ENCODE measurements at regions not wholly inside any gene's neighbourhood (a gene's known extent, or its start where the extent isn't known, plus 50 kb on each side); places are given as distances from the start of the nearest gene placed in this dataset.

DNA sequence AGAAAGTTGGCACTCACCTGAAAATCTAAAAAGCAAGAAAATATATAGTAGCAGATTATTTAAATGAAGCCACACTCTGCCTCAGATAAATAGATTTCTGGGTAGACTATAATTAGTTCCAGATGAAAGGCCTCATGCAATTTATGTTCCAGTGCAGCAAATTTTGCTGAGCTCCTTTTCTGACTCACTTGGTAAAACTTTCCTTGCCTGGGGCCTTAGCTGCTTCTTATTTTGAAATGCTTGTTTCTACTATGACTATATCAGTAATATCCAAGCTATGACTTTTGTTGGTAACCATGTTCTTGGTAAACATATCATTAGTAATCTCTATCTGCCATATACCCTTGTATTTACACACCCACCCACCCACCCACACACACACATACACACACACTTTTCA, 961.8 kb downstream of the SH3BGRL start:
- Histone ChIP-seq H2BK120ac (ENCODE audit: low read depth, low read length, poor library complexity, severe bottlenecking) (no peak overlapping the region), H3T11ph (ENCODE audit: low read length) (no peak overlapping the region), H3K79me1 (ENCODE audit: insufficient read depth, low read depth, low read length, poor library complexity, severe bottlenecking) (no peaks in the 10 kb centered on the region), H3K9me3 (ENCODE audit: control insufficient read depth, low read depth, low read length) (peaks cover 46% of the 10 kb centered on the region), H4K20me1 (ENCODE audit: control insufficient read depth, insufficient read depth, insufficient read length) (no peaks in the 10 kb centered on the region), H3K4ac (ENCODE audit: low read depth, low read length) (no peak overlapping the region), H3K27me3 (ENCODE audit: insufficient read depth, low read length) (no peaks in the 10 kb centered on the region), H3K79me2 (ENCODE audit: insufficient read depth, low read length) (no peaks in the 10 kb centered on the region), H3K4me2 (ENCODE audit: insufficient read depth, insufficient read length, low read length) (no peak overlapping the region), H3K14ac (ENCODE audit: insufficient read depth, low read length) (no peak overlapping the region), H3K4me1 (ENCODE audit: insufficient read depth, low read length) (no peaks in the 10 kb centered on the region), H3K23ac (ENCODE audit: insufficient read length, low read depth, low read length) (no peak overlapping the region), H4K5ac (ENCODE audit: insufficient read length, low read depth, low read length) (no peak overlapping the region), H3K56ac (ENCODE audit: insufficient read length, low read depth, low read length) (no peak overlapping the region), H3K23me2 (ENCODE audit: insufficient read length, low read depth, low read length, poor library complexity, severe bottlenecking) (no peaks in the 10 kb centered on the region), H2BK12ac (ENCODE audit: insufficient read length, low read depth, low read length) (no peak overlapping the region), H2AK5ac (ENCODE audit: insufficient read length, low read length) (no peak overlapping the region), H2BK5ac (ENCODE audit: insufficient read length, low read length) (no peak overlapping the region), H2BK15ac (ENCODE audit: low read depth, low read length) (no peak overlapping the region), H3K27ac (ENCODE audit: insufficient read length, low read depth, low read length) (no peak overlapping the region), H3K18ac (ENCODE audit: insufficient read length, low read depth, low read length) (no peak overlapping the region), H2BK20ac (ENCODE audit: low read depth, low read length, poor library complexity, severe bottlenecking) (no peak overlapping the region), H4K8ac (replicated peaks; ENCODE audit: insufficient read length, low read depth, low read length) (no peak overlapping the region), H4K91ac (ENCODE audit: insufficient read length, low read depth, low read length) (no peak overlapping the region), H3K9ac (ENCODE audit: extremely low read depth, insufficient read length, low read length) (no peak overlapping the region), H2AFZ (ENCODE audit: low read length) (no peak overlapping the region)
- Mint-ChIP-seq H3K4me1 (no peaks in the 10 kb centered on the region), H3K4me3 (no peak overlapping the region), H3K36me3 (ENCODE audit: insufficient read depth in 1 of 3, low read depth in 3 of 3) (peaks cover 17 to 30% (median 29%) of the 10 kb centered on the region in 3 experiments), H3K9me3 (peaks cover 86 to 90% of the 10 kb centered on the region in 2 experiments), H3K27ac (no peak overlapping the region), H3K27me3 (ENCODE audit: low read depth) (peaks cover 3% of the 10 kb centered on the region; the same call in 1 of the 2 replicates)
- TF ChIP-seq, protein P1, sequence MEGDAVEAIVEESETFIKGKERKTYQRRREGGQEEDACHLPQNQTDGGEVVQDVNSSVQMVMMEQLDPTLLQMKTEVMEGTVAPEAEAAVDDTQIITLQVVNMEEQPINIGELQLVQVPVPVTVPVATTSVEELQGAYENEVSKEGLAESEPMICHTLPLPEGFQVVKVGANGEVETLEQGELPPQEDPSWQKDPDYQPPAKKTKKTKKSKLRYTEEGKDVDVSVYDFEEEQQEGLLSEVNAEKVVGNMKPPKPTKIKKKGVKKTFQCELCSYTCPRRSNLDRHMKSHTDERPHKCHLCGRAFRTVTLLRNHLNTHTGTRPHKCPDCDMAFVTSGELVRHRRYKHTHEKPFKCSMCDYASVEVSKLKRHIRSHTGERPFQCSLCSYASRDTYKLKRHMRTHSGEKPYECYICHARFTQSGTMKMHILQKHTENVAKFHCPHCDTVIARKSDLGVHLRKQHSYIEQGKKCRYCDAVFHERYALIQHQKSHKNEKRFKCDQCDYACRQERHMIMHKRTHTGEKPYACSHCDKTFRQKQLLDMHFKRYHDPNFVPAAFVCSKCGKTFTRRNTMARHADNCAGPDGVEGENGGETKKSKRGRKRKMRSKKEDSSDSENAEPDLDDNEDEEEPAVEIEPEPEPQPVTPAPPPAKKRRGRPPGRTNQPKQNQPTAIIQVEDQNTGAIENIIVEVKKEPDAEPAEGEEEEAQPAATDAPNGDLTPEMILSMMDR (conservative IDR thresholded peaks at IDR 0.05), result no peak
- no peak for DNase-seq

All from H9 (cell line).